ENCODE measurements at regions not wholly inside any gene's neighbourhood (a gene's known extent, or its start where the extent isn't known, plus 50 kb on each side); places are given as distances from the start of the nearest gene placed in this dataset.
A peak's percentile ranks its signal among the peaks of the same experiment; 100 is the strongest.

DNA sequence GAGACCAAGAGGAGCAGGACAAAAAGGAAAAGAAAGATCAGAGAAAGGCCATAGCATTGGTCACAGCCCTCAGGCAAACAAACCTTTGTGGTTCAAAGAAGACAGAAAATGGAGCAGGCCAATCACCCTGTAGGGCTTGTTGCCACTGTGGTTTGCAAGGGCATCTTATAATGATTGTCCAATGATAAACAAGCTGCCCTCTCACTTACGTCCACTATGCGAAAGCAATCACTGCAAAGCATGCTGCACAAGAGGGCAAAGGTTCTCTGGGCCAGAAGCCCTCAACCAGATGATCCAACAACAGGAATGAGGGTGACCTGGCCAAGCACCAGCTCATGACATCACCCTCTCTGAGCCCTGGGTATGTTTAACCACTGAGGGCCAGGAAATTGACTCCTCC is 360.9 kb upstream of the HSFY2 start:
- no peak for DNase-seq

DNA sequence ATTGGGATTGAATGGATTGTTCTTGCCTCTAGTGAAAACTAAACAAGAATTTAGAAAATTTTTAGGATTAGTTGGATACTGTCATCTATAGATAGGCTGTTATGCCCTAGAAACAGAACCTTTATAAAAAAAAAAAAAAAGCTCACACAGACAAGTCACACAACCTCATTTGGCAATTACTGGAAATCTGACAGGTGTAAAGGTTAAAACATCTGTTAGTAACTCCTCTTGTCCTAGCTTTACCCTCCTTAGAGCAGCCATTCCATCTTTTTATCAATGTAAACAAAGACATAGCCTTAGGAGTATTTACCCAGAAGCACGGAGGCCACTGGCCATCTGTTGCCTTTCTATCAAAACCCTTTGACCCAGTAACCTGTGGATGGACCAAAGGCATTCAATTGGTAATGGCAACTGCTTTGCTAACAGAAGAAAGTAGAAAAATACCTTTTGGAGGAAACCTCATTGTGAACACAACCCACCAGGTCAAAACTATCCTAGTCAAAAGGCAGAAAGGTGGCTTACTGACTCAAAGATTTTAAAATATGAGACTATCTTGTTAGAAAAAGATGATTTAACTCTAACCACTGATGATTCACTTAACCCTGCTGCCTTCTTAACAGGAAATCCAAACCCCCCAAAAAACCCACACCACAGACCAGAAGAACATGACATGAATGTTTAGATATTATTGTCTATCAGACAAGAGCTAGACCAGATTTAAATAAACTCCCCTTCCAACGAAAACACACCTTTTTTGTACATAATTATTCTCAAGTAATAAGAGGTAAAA is 357.2 kb upstream of the HSFY2 start:
- no peak for DNase-seq

DNA sequence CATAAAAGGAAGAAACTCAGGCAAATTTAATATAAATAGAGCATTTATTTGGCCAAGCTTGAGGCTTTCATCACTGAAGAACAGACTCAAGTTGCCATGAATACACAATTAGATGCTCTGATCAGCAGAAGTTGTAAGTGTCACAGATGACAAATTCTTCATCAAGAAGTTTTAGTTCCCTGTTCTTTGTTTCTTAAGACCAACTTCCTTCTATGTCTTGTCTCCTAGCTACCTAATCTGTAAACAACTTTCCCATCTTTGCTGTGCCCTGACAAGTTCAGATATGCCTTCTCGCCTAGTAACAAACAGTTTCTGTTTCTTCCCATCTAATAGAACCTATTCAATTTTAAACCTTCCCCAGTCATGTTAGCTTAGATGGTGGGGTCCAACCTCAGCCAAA is 353.4 kb upstream of the HSFY2 start:
- no peak for DNase-seq

DNA sequence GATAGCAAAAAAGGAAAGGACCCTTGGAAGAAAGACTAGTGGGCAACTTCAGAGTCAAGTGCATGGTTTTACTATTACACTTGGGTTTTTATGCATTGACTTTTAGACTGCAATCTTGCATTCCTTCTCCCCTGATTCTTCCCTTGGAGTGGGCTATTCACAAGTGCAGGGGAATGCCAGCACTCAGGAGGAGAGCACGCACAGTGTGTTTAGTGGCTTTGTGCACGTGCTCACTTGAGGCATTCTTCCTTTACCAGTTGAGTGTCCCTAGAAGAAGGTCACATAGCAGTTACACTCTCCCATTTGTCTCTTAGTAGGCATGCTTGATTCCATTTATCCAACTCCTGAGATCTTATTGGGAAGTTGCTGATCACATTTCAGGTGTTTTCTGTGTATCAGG is 351.1 kb upstream of the HSFY2 start:
- DNase-seq = no peak

DNA sequence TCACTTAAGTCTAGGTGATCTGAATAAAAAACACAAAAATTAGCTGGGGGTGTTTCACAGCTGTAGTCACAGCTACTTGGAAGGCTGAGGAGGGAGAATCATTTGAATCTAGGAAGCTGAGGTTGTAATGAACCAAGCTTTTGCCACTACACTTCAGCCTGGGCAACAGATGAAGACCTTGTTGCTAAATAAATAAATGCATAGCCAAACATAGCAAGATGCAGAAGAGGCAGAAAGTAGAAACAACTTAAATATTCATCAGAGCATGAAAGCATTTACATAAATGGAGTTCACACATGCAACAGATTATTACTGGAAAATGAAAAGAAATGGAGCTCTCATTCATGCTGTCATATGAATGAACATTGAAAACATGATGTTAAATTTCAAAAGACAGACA is 348.9 kb upstream of the HSFY2 start:
- no peak for DNase-seq

DNA sequence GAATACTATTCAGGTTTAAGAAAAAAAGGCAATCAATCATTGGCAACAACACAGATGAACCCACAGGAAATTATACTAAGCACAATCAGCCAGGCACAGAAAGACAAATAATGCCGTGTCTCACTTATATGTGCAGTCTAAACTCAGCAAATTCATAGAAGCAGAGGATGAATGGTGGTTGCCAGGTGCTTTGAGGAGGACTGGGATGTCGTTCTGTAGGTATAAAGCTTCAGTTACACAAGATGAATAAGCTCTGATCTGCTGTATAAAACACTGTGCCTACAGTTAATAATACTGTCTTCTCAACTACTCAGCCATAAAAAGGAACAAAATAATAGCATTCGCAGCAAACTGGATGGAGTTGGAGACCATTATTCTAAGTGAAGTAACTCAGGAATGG is 324.8 kb upstream of the HSFY2 start:
- DNase-seq = no peak

DNA sequence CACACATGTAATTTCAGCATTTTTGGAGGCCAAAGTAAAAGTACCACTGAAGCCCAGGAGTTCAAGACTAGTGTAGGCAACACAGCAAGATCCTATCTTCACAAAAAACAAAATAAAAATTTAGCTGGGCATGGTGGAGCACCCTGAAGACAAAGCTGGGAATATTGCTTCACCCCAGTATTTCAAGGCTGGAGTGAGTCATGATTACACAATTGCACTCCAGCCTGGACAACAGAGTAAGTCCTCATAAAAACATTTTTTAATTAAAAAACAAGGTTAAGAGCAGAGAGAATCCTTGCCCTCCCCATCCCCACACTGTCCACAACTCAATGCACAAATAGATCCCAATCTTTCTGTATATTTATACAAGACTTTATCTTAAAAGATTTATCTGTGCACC is 321.9 kb upstream of the HSFY2 start:
- no peak for DNase-seq

DNA sequence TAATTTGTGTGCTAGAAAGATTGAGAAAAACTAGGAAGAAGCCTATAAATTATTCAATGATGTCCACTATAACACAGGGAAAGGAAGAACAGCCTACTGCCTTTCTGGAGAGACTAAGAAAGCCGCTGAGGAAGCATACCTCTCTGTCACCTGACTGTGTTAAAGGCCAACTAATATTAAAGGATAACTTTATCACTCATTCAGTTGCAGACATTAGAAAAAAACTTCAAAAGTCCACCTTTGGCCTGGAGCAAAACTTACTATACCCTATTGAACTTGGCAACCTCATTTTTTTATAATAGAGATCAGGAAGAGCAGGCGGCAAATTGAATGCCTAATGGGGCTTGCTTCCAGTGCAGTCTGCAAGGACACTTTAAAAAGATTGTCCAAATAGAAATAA is 309.5 kb upstream of the HSFY2 start:
- no peak for DNase-seq

DNA sequence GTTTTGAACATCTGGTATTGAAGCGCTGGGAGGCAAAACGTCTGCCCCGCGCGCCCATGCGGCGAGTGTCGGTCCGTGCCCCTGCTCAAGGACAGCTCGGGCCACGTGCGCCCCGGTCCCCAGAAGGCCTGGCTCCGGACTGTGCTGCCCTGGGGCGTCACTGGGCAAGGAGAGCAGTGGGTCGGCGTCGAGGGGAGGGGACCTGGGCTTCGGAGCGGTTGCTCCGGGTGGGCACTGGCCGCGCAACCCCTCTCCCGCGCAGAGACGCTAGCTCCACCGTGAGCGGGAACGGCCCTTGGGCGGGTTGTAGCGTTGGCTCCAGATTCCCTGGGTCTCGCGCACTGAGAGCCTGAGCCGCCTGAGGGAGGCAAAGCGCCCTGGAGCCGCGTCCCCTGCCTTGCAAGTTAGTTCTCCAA is 304.2 kb upstream of the HSFY2 start:
- no peak for DNase-seq

DNA sequence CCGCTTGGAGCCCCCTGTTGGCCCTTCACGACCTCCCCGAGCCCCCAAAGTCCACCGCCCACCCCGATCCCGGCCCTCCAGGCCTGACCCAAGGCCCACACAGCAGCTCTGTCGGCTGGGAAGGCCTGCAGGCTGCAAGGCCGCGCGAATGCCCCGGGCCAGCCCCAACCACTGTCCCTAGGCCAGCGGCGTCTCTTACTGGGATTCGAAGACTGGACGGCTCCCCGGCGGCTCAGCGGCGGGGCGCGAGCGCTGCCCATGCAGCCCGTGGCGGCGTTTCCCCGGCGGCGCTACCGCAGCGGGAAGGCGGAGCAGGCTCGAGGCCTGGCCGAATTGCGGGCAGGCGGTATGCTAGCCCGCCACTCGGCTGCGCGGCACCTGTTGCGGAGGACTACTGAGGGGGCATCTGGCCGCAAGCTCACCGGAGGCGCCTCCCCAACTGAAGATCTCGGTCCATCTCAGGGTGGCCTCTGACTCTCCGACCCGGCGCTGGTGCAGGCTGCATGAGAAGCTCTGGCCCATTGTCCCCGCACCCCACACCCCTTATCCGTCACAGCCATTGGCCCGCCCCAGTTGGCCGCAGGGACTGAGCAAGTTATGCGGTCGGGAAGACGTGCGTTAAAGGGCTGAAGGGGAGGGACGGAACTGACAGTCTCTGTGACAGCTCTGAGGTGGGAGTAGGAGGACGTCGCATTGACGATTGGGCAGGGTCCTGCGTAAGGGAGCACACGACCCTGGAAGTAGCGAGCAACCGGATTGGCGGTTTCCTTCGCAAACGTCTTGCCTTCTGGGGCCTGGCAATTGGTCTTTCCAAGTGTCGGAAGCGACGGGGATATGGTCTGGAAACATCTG is 303.5 kb upstream of the HSFY2 start:
- no peak for DNase-seq

DNA sequence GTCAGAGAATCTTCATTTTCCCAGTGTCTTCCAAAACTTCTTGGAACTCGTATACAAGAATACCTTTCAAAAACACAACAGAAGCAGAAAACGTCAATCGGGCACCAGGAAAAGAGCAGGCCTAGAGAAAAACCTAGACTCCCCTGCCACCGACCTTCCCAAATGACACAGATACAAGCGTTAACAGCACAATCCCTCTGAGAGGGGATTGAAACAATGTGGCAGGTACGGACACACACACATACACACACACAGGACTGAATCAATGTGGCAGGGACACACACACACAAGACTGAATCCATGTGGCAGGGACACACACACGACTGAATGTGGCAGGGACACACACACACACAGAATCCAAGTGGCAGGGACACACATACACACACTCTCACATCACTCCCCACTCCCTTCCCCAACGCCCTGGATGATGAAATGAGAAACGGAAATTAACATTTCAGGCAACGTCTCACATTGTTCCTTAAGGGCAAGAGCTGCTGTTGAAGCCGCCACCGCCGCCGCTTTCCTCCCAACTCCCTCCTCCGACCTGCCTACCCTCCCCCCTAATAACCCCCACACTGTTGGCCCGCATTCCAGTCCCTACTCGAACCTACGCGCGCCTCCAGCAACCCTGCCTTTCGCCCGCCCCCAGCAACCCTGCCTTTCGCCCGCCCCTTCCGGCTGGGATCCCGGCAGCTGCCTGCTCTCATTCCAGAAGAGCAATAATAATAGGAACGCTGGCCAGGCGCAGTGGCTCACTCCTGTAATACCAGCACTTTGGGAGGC is 302.1 kb upstream of the HSFY2 start:
- peak; percentile 41 for DNase-seq

DNA sequence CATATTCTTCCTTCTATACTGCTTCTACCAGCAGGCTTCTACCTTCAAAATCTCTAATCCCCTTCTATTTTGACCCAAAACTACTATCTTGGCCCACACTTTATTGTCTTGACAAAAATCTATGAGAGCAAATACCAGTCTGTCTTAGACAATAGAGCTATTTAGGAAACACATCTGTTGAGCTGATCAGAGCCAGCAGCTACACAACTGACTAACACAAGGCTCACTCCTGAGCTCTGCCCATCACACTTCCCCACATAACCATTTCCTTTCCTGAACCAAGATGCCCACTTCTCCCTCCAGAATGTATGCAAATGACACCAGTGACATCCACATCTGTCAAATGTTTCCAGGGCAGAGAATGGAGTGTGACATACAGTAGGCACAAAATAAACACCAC is 293.9 kb upstream of the HSFY2 start:
- no peak for DNase-seq

DNA sequence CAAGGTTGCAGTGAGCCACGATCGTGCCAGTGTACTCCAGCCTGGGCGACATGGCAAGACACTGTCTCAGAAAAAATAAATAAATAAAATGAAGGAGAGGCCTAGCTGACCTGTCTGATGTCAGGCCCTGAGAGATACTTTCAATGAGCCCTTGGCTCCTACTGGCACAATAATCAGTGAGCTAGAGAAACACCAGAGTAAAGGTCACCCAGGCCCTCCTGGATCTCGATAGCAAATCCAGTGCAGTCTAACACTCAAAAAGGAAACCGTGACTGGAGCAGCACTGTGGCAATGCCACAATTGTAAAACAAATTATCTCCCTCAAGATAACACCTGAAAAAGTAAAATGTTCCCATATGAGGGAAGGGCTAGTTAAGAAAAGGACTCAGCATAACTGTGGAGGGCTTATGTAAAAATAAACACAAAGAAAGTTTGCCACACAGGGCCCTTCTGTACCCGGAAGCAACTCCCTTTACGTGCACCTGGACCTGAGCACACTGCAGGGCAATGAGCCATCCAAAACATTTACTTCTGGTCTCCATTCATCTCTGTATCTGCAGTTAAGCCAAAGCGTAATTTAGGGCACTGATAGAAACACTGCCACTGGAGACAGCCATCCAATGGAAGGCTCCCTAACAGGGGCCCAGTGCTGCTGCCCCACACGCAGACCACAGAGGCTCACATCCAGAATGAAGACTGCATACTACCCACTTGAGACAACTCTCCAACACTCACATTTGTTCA is 293.1 kb upstream of the HSFY2 start:
- DNase-seq = no peak

DNA sequence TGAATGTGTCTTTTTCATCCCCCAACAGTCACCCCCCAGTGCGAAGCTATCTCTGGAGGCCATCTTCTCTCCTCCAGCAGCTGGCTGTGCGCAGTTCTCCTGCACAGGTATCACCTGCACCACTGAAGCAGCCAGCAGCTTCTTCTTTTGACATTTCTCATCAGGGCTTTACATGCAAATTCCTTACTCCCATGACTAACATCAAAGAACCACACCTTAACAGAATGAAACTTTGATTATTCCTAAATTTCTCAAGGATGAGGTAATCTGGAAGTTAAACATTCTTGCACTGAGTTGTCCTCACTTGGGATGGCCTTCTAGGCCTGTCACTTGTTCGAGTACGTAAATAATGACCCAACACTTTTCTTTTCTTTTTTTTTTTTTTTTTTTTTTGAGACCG is 291.6 kb upstream of the HSFY2 start:
- DNase-seq = no peak

DNA sequence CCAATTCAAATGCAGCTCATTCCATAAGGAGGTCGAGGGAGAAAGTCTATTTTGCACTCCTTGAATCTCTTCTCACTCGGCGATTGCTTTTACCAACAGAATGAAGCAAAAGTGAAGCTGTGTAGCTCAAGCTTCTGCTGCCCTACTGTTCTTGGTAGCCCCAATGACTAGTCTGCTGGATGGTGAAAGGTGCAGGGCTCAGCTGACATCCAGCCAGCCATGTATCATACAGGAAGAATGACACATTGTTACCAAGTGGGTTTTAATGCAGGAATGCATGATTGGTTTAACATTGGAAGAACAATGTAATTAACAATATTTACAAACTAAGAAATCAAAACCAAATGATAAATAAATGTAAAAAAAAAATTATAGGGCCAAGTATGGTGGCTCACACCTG is 286.2 kb upstream of the HSFY2 start:
- no peak for DNase-seq

DNA sequence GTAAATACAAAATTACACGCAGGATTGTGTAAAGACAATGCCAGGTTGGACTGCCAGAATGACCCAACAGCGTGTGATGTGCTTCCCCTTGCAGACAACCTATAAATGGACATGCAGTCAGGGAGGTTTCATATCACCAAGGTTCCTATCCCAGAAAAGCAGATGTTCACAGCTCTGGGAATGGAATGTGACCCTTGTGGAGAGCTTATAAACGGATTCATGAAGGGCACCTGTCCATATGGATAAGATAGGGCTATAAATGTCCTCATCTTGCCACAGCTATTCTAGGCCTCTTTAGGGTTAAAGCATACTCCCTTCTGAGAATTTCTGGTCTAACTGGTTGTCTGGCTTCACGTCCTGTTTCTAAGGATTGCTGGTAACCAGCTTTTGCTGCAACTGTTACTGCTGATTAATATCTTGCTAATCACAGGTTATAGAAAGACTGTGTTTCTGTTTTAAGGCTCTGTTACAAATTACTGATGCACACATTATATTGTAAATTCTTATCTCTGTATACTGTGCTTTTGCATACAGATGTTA is 285.4 kb upstream of the HSFY2 start:
- DNase-seq = no peak

DNA sequence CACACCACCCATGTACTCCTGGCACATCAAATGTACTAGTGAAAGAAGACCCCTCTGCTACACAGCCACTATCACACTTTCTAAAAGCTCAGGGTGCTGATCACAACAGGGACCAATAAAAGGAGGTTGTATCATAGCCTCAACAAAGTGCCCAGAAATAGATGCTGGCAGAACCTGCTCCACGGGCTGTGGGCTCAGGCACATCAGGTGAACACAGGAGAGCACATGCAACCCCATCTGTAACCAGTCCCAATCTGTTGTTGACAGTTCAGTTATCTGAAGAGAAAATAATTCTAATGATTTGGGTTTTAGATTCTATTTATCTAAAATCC is 282.6 kb upstream of the HSFY2 start:
- no peak for DNase-seq

DNA sequence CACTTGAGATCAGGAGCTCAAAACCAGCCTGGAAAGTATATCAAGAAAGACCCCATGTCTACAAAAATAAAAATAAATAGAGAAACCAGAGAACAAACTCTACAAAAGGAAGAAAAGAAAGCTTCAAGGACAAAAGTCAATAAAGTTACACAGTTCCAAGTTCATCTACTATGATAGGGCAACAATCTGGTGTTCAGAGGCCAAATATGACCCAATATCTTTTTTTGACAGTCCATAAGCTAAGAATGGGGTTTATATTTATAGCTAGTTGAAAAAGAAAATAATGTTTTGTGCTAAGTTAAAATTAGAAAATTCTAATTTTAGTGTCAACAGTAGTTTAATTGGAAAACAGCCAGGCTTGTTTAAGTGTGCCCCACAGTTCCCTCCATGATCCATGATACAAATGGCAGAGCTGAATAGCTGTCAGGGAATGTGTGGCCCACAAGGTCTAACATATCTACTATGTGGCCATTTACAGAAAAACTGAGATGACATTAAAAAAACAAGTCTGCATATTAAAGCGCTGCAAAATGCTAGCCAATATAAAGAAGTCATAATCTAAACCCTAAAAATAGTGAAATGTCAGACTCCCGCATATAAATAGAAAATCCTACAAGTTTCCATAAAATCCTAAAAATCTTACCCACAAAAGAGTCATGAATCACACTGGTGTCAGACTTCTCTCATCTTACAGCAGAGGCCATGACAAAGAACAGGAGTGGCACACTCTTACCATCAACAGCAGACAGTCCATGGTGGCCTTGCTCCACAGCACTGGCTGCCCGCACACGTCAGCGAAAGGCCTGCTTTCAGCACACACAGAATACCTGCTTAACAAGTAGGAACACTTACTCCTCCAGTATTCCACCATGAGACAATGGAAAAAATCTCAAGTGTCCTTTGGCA is 281.9 kb upstream of the HSFY2 start:
- no peak for DNase-seq

DNA sequence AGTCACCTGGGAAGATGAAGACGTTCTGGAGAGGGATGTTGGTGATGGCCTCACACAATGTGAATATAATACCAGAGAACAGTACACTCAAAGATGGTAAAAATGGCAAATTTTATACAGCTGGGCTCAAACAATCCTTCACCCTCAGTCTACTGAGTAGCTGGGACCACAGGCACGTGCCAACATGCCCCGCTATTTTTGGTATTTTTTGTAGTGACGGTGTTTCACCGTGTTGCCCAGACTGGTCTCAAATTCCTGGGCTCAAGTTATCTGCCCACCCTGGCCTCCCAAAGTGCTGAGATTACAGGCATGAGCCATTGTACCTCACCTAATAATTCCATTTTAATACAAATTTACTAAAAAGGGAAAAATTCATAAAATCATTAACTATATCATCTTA is 280.3 kb upstream of the HSFY2 start:
- no peak for DNase-seq

DNA sequence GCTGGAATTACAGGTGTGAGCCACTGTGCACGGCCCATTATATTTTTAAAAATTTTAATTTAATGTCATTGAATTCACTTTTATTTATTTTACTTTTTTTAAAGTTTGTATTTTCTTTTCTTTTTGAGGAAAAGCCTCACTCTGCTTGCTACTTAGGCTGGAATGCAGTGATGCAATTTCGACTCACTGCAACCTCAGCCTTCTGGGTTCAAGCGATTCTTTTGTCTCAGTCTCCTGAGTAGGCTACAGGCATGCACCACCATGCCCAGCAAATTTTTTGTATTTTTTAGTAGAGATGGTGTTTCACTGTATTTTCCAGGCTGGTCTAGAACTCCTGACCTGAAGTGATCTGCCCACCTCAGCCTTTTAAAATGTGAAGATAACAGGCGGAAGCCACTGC is 277.5 kb upstream of the HSFY2 start:
- no peak for DNase-seq

DNA sequence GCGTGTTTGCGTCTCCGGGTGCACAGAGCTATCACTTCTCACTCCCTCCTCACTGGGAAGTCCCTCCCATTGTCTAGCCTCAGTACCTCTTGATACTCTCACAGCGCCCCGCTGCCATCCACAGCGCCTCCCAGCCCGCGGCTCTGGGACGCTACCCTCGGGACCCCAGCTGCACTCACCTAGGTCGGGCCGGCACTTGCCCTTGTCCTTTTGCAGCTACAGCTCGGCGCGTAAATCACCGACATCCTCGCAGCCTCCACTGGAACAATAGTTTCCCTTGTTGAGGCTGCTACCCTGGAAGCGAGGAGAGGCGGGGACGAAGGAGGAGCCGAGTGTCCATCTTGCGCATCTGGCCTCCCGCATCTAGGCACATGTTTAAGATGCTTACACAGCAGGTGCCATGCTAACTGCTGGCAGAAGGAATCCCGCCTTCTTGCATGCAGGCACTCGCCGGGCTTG is 269.5 kb upstream of the HSFY2 start:
- DNase-seq = no peak

Data from NCI-H1092 treated with DMSO at 0.1 percent for 48 hours (cell line).